ENCODE measurements at regions not wholly inside any gene's neighbourhood (a gene's known extent, or its start where the extent isn't known, plus 50 kb on each side); places are given as distances from the start of the nearest gene placed in this dataset.

DNA sequence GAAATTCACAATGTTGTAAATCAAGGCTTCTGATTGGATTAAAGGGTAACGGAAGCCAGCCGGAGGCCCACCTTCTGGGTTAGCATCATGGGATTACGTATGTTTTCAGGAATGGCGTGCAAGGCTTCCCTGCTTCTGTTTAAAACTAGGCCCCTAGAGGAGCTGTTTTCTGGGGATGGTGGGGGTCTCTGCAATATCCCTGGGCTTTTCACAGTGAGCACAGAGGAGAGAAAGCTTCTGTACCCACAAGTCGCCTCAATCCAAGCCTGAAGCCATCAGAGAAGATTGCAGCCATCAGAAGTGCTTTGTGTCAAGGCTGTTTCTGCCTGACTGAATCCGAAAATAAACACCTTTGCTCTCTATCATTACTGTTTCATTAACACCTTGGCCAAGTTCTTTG lies 226.9 kb upstream of the SMIM21 start:
- Histone ChIP-seq H3K27me3 (ENCODE audit: insufficient read depth, low read depth) (peaks cover 29% of the 10 kb centered on the region; the same call in 1 of the 2 replicates), H3F3A (ENCODE audit: insufficient read depth, low read depth) (no peaks in the 10 kb centered on the region), H3K4me3 (no peak overlapping the region), H3K79me2 (ENCODE audit: low read depth) (no peaks in the 10 kb centered on the region), H3K9me3 (ENCODE audit: insufficient read depth, low read depth) (no peaks in the 10 kb centered on the region), H3K36me3 (ENCODE audit: low read depth) (no peaks in the 10 kb centered on the region), H3K9me2 (ENCODE audit: insufficient read depth) (no peaks in the 10 kb centered on the region; the same call in 1 of the 2 replicates), H3K4me1 (replicated peaks; ENCODE audit: insufficient read depth) (no peaks in the 10 kb centered on the region), H3K27ac (no peak overlapping the region), H3K4me2 (no peak overlapping the region), H2AFZ (no peak overlapping the region), H4K20me1 (ENCODE audit: insufficient read depth) (no peaks in the 10 kb centered on the region)
- POLR2A ChIA-PET (ENCODE audit: unreplicated experiment) = no interaction called here
- no TSS peak for BruUV-seq (replicated peaks)
- TF ChIP-seq, protein P1, sequence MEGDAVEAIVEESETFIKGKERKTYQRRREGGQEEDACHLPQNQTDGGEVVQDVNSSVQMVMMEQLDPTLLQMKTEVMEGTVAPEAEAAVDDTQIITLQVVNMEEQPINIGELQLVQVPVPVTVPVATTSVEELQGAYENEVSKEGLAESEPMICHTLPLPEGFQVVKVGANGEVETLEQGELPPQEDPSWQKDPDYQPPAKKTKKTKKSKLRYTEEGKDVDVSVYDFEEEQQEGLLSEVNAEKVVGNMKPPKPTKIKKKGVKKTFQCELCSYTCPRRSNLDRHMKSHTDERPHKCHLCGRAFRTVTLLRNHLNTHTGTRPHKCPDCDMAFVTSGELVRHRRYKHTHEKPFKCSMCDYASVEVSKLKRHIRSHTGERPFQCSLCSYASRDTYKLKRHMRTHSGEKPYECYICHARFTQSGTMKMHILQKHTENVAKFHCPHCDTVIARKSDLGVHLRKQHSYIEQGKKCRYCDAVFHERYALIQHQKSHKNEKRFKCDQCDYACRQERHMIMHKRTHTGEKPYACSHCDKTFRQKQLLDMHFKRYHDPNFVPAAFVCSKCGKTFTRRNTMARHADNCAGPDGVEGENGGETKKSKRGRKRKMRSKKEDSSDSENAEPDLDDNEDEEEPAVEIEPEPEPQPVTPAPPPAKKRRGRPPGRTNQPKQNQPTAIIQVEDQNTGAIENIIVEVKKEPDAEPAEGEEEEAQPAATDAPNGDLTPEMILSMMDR (conservative IDR thresholded peaks at IDR 0.05) = no peak
- no peak for TF ChIP-seq EZH2 (IDR thresholded peaks at IDR 0.05; ENCODE audit: low read depth)
- intact Hi-C loops (cut with micrococcal nuclease; ENCODE audit: unreplicated experiment) = no loop called here
- CTCF ChIA-PET = no interaction called here
- DNase-seq = no peak

DNA sequence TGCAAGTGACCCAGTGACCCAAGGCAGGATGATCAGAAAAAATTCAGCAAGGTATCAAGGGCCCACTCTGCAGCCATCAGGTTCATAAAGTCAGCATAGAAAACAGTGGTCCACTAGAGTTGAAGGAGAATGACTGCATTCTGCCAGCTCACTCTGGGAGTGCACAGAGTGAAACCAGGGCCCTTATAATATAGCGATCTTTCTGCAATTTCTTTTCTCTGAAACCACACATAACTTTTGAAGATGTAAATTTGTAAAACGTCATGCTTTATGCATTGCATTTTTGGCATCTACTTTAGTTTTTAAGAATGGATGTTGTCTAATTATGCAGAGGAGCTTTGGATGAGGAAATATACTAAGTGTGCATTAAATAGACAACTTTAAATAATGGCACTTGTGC lies 225.0 kb upstream of the SMIM21 start:
- BruUV-seq (replicated peaks) = no TSS peak
- intact Hi-C loops (cut with micrococcal nuclease; ENCODE audit: unreplicated experiment) = no loop called here

DNA sequence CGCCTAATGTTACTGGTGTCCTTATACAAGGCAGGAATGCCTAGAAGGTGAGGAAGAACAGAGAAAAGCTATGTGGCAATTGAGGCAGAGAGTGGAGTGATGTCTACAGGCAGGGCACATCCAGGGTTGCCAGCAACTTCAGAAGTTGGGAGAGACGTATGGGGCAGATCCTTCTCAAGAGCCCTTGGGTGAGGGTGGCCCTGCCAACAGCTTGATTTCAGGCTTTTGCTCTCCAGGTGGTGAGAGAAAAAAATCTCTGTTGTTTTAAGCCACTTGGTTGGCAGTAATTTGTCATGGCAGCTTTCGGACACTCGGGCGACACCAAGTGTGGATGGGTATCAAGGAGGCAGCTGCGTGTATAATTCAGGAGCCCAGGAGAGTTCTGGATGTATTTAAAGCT lies 217.4 kb upstream of the SMIM21 start:
- POLR2A ChIA-PET (ENCODE audit: unreplicated experiment) = no interaction called here
- no TSS peak for BruUV-seq (replicated peaks)
- H3K4me3 ChIP-seq = no peak overlapping the region
- TF ChIP-seq EZH2 (IDR thresholded peaks at IDR 0.05; ENCODE audit: low read depth) = no peak
- TF ChIP-seq, protein P1 (conservative IDR thresholded peaks at IDR 0.05) = no peak
- CTCF ChIA-PET = no interaction called here
- no peaks in the 10 kb centered on the region for H4K20me1 ChIP-seq (ENCODE audit: insufficient read depth)
- no peaks in the 10 kb centered on the region for H3K9me3 ChIP-seq (ENCODE audit: insufficient read depth, low read depth)
- no peaks in the 10 kb centered on the region for H3K9me2 ChIP-seq (ENCODE audit: insufficient read depth)
- no peaks in the 10 kb centered on the region for H3F3A ChIP-seq (ENCODE audit: insufficient read depth, low read depth)
- no peaks in the 10 kb centered on the region for H3K36me3 ChIP-seq (ENCODE audit: low read depth)
- H3K27me3 ChIP-seq (ENCODE audit: insufficient read depth, low read depth) = peaks cover 14% of the 10 kb centered on the region
- no peaks in the 10 kb centered on the region for H3K4me1 ChIP-seq (replicated peaks; ENCODE audit: insufficient read depth)
- no peak overlapping the region for H3K27ac ChIP-seq
- no peaks in the 10 kb centered on the region for H3K79me2 ChIP-seq (ENCODE audit: low read depth)
- DNase-seq = no peak
- no peak overlapping the region for H2AFZ ChIP-seq
- intact Hi-C loops (cut with micrococcal nuclease; ENCODE audit: unreplicated experiment) = no loop called here
- H3K4me2 ChIP-seq = no peak overlapping the region

More for the DNA sequence above, 225.0 kb upstream of the SMIM21 start:
- Histone ChIP-seq H3F3A (ENCODE audit: insufficient read depth, low read depth) (no peaks in the 10 kb centered on the region), H3K79me2 (ENCODE audit: low read depth) (no peaks in the 10 kb centered on the region), H4K20me1 (ENCODE audit: insufficient read depth) (no peaks in the 10 kb centered on the region), H3K9me2 (ENCODE audit: insufficient read depth) (no peaks in the 10 kb centered on the region; the same call in 1 of the 2 replicates), H2AFZ (no peak overlapping the region), H3K9me3 (ENCODE audit: insufficient read depth, low read depth) (no peaks in the 10 kb centered on the region), H3K4me1 (replicated peaks; ENCODE audit: insufficient read depth) (no peaks in the 10 kb centered on the region), H3K4me3 (no peak overlapping the region), H3K4me2 (no peak overlapping the region), H3K27ac (no peak overlapping the region), H3K27me3 (ENCODE audit: insufficient read depth, low read depth) (peaks cover 29% of the 10 kb centered on the region; the same call in 1 of the 2 replicates), H3K36me3 (ENCODE audit: low read depth) (no peaks in the 10 kb centered on the region)
- no peak for DNase-seq
- CTCF ChIA-PET = no interaction called here
- TF ChIP-seq EZH2 (IDR thresholded peaks at IDR 0.05; ENCODE audit: low read depth) = no peak
- TF ChIP-seq, protein P1 (conservative IDR thresholded peaks at IDR 0.05) = no peak
- POLR2A ChIA-PET (ENCODE audit: unreplicated experiment) = no interaction called here
